ENCODE measurements at regions not wholly inside any gene's neighbourhood (a gene's known extent, or its start where the extent isn't known, plus 50 kb on each side); places are given as distances from the start of the nearest gene placed in this dataset.

DNA sequence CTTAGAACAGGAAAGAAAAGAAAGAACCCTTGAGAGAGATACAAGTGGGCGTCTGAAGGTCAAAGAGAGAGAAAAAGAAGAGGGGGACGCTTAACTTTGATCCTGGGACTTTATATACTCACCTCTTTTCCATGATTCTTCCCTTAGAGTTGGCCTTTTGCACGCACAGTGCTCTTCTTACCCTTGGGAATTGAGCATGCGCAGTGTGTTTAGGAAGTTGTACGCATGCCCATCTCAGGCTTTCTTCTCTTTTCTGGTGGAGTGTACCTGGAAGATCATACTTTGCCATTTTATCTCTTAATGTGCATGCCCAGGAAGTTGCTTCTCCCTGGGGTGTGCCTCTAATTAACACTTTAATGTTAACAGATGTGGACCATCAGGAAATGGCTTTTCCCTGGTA is 229.6 kb upstream of the ANO3 start:
- Mint-ChIP-seq H3K27ac (no peak overlapping the region), H3K4me1 (no peaks in the 10 kb centered on the region; the same call in 2 of the 3 replicates), H3K36me3 (ENCODE audit: low read depth) (no peaks in the 10 kb centered on the region), H3K27me3 (ENCODE audit: insufficient read depth, low read depth, poor library complexity) (no peaks in the 10 kb centered on the region), H3K9me3 (no peaks in the 10 kb centered on the region; the same call in 2 of the 3 replicates), H3K4me3 (no peak overlapping the region)
- no peak overlapping the region for H3K4me2 ChIP-seq
- H2AFZ ChIP-seq = no peak overlapping the region
- H3F3A ChIP-seq (replicated peaks; ENCODE audit: low read depth) = no peaks in the 10 kb centered on the region
- H3K79me2 ChIP-seq (replicated peaks; ENCODE audit: insufficient read depth) = no peaks in the 10 kb centered on the region
- no peak overlapping the region for H3K27ac ChIP-seq (ENCODE audit: low read depth)
- H3K4me3 ChIP-seq = no peak overlapping the region
- no peaks in the 10 kb centered on the region for H4K20me1 ChIP-seq (replicated peaks; ENCODE audit: insufficient read depth)
- no peak for DNase-seq (ENCODE audit: low spot score)
- no peaks in the 10 kb centered on the region for H3K36me3 ChIP-seq (ENCODE audit: insufficient read depth)
- H3K27me3 ChIP-seq (ENCODE audit: insufficient read depth) = no peaks in the 10 kb centered on the region
- no peaks in the 10 kb centered on the region for H3K9me2 ChIP-seq (ENCODE audit: insufficient read depth)
- TF ChIP-seq EZH2 (IDR thresholded peaks at IDR 0.05; ENCODE audit: low read depth, unreplicated experiment) (no peak), ZNF331 (CRISPR knock-in tag; IDR thresholded peaks at IDR 0.05; ENCODE audit: low read depth) (no peak), STAT1 (IDR thresholded peaks at IDR 0.05; ENCODE audit: unreplicated experiment) (no peak), CREB1 (CRISPR knock-in tag; IDR thresholded peaks at IDR 0.05; ENCODE audit: low read depth) (no peak)
- TF ChIP-seq, protein P1, sequence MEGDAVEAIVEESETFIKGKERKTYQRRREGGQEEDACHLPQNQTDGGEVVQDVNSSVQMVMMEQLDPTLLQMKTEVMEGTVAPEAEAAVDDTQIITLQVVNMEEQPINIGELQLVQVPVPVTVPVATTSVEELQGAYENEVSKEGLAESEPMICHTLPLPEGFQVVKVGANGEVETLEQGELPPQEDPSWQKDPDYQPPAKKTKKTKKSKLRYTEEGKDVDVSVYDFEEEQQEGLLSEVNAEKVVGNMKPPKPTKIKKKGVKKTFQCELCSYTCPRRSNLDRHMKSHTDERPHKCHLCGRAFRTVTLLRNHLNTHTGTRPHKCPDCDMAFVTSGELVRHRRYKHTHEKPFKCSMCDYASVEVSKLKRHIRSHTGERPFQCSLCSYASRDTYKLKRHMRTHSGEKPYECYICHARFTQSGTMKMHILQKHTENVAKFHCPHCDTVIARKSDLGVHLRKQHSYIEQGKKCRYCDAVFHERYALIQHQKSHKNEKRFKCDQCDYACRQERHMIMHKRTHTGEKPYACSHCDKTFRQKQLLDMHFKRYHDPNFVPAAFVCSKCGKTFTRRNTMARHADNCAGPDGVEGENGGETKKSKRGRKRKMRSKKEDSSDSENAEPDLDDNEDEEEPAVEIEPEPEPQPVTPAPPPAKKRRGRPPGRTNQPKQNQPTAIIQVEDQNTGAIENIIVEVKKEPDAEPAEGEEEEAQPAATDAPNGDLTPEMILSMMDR (conservative IDR thresholded peaks at IDR 0.05; ENCODE audit: low read depth in 2 of 2) = no peak
- H3K4me1 ChIP-seq (ENCODE audit: insufficient read depth) = no peaks in the 10 kb centered on the region
- no peak for ATAC-seq

DNA sequence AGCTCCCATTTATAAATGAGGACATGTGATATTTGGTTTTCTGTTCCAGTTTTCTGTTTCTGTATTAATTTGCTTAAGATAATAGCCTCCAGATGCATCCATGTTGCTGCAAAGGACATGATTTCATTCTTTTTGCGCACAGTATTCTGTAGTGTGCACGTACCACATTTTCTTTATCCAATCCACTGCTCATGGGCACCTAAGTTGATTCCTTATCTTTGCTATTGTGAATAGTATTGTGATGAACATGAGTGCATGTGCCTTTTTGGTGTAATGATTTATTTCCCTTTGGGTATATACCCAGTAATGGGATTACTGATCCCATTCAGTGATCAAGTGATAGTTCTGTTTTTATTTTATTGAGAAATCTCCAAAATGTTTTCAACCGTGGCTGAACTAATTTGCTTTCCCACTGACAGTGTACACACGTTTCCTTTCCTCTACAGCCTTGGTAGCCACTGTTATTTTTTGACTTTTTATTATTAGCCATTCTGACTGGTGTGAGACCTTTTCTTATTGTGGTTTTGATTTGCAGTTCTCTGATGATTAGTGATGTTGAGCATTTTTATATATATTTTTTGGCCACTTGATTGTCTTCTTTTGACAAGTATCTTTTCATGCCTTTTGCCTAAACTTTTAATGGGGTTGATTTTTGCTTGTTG is 226.0 kb upstream of the ANO3 start:
- no peak for ATAC-seq
- Histone ChIP-seq H2AFZ (no peak overlapping the region), H3K27me3 (ENCODE audit: insufficient read depth) (no peaks in the 10 kb centered on the region)
- TF ChIP-seq EZH2phosphoT487 (IDR thresholded peaks at IDR 0.05; ENCODE audit: unreplicated experiment) = no peak
- TF ChIP-seq, protein P2, sequence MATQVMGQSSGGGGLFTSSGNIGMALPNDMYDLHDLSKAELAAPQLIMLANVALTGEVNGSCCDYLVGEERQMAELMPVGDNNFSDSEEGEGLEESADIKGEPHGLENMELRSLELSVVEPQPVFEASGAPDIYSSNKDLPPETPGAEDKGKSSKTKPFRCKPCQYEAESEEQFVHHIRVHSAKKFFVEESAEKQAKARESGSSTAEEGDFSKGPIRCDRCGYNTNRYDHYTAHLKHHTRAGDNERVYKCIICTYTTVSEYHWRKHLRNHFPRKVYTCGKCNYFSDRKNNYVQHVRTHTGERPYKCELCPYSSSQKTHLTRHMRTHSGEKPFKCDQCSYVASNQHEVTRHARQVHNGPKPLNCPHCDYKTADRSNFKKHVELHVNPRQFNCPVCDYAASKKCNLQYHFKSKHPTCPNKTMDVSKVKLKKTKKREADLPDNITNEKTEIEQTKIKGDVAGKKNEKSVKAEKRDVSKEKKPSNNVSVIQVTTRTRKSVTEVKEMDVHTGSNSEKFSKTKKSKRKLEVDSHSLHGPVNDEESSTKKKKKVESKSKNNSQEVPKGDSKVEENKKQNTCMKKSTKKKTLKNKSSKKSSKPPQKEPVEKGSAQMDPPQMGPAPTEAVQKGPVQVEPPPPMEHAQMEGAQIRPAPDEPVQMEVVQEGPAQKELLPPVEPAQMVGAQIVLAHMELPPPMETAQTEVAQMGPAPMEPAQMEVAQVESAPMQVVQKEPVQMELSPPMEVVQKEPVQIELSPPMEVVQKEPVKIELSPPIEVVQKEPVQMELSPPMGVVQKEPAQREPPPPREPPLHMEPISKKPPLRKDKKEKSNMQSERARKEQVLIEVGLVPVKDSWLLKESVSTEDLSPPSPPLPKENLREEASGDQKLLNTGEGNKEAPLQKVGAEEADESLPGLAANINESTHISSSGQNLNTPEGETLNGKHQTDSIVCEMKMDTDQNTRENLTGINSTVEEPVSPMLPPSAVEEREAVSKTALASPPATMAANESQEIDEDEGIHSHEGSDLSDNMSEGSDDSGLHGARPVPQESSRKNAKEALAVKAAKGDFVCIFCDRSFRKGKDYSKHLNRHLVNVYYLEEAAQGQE (IDR thresholded peaks at IDR 0.05; ENCODE audit: unreplicated experiment) = no peak
- TF ChIP-seq, protein P3, sequence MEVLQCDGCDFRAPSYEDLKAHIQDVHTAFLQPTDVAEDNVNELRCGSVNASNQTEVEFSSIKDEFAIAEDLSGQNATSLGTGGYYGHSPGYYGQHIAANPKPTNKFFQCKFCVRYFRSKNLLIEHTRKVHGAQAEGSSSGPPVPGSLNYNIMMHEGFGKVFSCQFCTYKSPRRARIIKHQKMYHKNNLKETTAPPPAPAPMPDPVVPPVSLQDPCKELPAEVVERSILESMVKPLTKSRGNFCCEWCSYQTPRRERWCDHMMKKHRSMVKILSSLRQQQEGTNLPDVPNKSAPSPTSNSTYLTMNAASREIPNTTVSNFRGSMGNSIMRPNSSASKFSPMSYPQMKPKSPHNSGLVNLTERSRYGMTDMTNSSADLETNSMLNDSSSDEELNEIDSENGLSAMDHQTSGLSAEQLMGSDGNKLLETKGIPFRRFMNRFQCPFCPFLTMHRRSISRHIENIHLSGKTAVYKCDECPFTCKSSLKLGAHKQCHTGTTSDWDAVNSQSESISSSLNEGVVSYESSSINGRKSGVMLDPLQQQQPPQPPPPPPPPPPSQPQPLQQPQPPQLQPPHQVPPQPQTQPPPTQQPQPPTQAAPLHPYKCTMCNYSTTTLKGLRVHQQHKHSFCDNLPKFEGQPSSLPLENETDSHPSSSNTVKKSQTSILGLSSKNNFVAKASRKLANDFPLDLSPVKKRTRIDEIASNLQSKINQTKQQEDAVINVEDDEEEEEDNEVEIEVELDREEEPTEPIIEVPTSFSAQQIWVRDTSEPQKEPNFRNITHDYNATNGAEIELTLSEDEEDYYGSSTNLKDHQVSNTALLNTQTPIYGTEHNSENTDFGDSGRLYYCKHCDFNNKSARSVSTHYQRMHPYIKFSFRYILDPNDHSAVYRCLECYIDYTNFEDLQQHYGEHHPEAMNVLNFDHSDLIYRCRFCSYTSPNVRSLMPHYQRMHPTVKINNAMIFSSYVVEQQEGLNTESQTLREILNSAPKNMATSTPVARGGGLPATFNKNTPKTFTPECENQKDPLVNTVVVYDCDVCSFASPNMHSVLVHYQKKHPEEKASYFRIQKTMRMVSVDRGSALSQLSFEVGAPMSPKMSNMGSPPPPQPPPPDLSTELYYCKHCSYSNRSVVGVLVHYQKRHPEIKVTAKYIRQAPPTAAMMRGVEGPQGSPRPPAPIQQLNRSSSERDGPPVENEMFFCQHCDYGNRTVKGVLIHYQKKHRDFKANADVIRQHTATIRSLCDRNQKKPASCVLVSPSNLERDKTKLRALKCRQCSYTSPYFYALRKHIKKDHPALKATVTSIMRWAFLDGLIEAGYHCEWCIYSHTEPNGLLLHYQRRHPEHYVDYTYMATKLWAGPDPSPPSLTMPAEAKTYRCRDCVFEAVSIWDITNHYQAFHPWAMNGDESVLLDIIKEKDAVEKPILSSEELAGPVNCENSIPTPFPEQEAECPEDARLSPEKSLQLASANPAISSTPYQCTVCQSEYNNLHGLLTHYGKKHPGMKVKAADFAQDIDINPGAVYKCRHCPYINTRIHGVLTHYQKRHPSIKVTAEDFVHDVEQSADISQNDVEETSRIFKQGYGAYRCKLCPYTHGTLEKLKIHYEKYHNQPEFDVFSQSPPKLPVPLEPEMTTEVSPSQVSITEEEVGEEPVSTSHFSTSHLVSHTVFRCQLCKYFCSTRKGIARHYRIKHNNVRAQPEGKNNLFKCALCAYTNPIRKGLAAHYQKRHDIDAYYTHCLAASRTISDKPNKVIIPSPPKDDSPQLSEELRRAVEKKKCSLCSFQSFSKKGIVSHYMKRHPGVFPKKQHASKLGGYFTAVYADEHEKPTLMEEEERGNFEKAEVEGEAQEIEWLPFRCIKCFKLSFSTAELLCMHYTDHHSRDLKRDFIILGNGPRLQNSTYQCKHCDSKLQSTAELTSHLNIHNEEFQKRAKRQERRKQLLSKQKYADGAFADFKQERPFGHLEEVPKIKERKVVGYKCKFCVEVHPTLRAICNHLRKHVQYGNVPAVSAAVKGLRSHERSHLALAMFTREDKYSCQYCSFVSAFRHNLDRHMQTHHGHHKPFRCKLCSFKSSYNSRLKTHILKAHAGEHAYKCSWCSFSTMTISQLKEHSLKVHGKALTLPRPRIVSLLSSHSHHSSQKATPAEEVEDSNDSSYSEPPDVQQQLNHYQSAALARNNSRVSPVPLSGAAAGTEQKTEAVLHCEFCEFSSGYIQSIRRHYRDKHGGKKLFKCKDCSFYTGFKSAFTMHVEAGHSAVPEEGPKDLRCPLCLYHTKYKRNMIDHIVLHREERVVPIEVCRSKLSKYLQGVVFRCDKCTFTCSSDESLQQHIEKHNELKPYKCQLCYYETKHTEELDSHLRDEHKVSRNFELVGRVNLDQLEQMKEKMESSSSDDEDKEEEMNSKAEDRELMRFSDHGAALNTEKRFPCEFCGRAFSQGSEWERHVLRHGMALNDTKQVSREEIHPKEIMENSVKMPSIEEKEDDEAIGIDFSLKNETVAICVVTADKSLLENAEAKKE (CRISPR knock-in tag; IDR thresholded peaks at IDR 0.05) = no peak
- TF ChIP-seq, protein P4, sequence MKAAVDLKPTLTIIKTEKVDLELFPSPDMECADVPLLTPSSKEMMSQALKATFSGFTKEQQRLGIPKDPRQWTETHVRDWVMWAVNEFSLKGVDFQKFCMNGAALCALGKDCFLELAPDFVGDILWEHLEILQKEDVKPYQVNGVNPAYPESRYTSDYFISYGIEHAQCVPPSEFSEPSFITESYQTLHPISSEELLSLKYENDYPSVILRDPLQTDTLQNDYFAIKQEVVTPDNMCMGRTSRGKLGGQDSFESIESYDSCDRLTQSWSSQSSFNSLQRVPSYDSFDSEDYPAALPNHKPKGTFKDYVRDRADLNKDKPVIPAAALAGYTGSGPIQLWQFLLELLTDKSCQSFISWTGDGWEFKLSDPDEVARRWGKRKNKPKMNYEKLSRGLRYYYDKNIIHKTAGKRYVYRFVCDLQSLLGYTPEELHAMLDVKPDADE (IDR thresholded peaks at IDR 0.05) = no peak

More for the DNA sequence above, 226.0 kb upstream of the ANO3 start:
- no peak overlapping the region for H3K4me2 ChIP-seq
- H3K36me3 Mint-ChIP-seq (ENCODE audit: low read depth) = no peaks in the 10 kb centered on the region
- H3K27ac ChIP-seq (ENCODE audit: low read depth) = no peak overlapping the region
- no peak overlapping the region for H3K4me3 ChIP-seq
- no peak for DNase-seq (ENCODE audit: low spot score)
- H3K27me3 Mint-ChIP-seq (ENCODE audit: insufficient read depth, low read depth, poor library complexity) = no peaks in the 10 kb centered on the region
- H3K4me3 Mint-ChIP-seq = no peak overlapping the region
- H3K27ac Mint-ChIP-seq = no peak overlapping the region
- no peaks in the 10 kb centered on the region for H3K4me1 Mint-ChIP-seq
- no peaks in the 10 kb centered on the region; the same call in 2 of the 3 replicates for H3K9me3 Mint-ChIP-seq
- no peaks in the 10 kb centered on the region for H4K20me1 ChIP-seq (replicated peaks; ENCODE audit: insufficient read depth)
- no peaks in the 10 kb centered on the region for H3K4me1 ChIP-seq (ENCODE audit: insufficient read depth)
- no peaks in the 10 kb centered on the region for H3K79me2 ChIP-seq (replicated peaks; ENCODE audit: insufficient read depth)
- no peaks in the 10 kb centered on the region for H3K36me3 ChIP-seq (ENCODE audit: insufficient read depth)
- H3F3A ChIP-seq (replicated peaks; ENCODE audit: low read depth) = no peaks in the 10 kb centered on the region
- H3K9me2 ChIP-seq (ENCODE audit: insufficient read depth) = peaks cover 2% of the 10 kb centered on the region; the same call in 1 of the 2 replicates

Measured in GM23338 (cell line).